Uterus (tissue), 3 donors: ENCODE measurements at regions not wholly inside any gene's neighbourhood (a gene's known extent, or its start where the extent isn't known, plus 50 kb on each side); places are given as distances from the start of the nearest gene placed in this dataset.

Experiments
- DNase-seq, 2 donors: peaks; one replicate each; pipeline ENCODE4 v3.0.0-alpha.2; 2019 to 2020
- H3K27ac ChIP-seq, 2 donors: fragments of 200-600 bp; sonication (generic); 1 replicate in 1 of 2; 2 replicates in 1 of 2; pipeline ENCODE4 v1.5.1; 2016 to 2018
- H3K27me3 ChIP-seq, 2 donors: fragments of 200-600 bp; sonication (generic); one replicate each; pipeline ENCODE4 v1.5.1; 2018 to 2019; ENCODE audit warnings: control low read depth in 1 of 2
- H3K36me3 ChIP-seq, 2 donors: fragments of 200-600 bp; sonication (generic); one replicate each; pipeline ENCODE4 v1.5.1; 2019; ENCODE audit warnings: control low read depth in 1 of 2
- H3K4me1 ChIP-seq, 2 donors: fragments of 200-600 bp; sonication (generic); one replicate each; pipeline ENCODE4 v1.5.1; 2018 to 2019; ENCODE audit warnings: control low read depth in 1 of 2
- H3K4me3 ChIP-seq, 2 donors: fragments of 200-600 bp; sonication (generic); 1 replicate in 1 of 2; 2 replicates in 1 of 2; pipeline ENCODE4 v1.5.1; 2018 to 2019; ENCODE audit warnings: mild to moderate bottlenecking in 1 of 2
- H3K9me3 ChIP-seq, 2 donors: fragments of 200-600 bp; sonication (generic); one replicate each; pipeline ENCODE4 v1.5.1; 2019; ENCODE audit warnings: control low read depth in 1 of 2
- POLR2A ChIP-seq, 2 donors: fragments of 450-650 bp; IDR thresholded peaks; one replicate each; pipeline ENCODE4 v1.6.1; 2016; ENCODE audit warnings: antibody characterized with exemption in 2 of 2, mild to moderate bottlenecking in 1 of 2, moderate library complexity in 1 of 2
- intact Hi-C: fragments of 100-400 bp; cut with DNase I; formaldehyde crosslinking; loops from one replicate; pipeline ENCODE4 v1.15.1; 2023; ENCODE audit warnings: low total_unique reads
- TF ChIP-seq, protein P1 (sequence below), 4 experiments: fragments of 200-600 bp in 2 of 4; fragments of 450-650 bp in 2 of 4; sonication (generic) in 2 of 4; IDR thresholded peaks; one replicate each; pipeline ENCODE4 v1.5.1; 2016 to 2019; ENCODE audit warnings: antibody characterized with exemption in 4 of 4, mild to moderate bottlenecking in 2 of 4, moderate library complexity in 1 of 4
- donor health status: DM: yes; HTN: yes; CAD: no.

DNA sequence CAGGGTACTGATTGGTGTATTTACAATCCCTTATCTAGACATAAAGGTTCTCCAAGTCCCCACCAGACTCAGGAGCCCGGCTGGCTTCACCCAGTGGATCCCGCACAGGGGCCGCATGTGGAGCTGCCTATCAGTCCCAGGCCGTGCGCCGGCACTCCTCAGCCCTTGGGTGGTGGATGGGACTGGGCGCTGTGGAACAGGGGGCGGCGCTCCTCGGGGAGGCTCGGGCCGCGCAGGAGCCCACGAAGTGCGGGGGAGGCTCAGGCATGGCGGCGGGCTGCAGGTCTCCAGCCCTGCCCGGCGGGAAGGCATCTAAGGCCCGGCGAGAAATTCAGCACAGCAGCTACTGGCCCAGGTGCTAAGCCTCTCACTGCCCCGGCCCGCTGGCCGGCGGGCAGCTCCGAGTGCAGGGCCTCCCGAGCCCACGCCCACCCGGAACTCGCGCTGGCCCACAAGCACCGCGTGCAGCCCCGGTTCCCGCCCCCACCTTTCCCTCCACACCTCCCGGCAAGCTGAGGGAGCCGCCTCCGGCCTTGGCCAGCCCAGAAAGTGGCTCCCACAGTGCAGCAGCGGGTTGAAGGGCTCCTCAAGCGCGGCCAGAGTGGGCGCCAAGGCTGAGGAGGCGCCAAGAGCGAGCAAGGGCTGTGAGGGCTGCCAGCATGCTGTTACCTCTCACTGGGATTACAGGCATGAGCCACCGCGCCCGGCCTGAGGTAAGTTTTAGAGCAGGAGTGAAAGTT is 60.0 kb upstream of the SCEL start:
- intact Hi-C loops = no loop called here
- Histone ChIP-seq H3K36me3 (no peaks in the 10 kb centered on the region), H3K4me1 (no peaks in the 10 kb centered on the region), H3K27ac (no peak overlapping the region), H3K9me3 (no peaks in the 10 kb centered on the region), H3K4me3 (no peak overlapping the region), H3K27me3 (no peaks in the 10 kb centered on the region)
- no peak for DNase-seq
- TF ChIP-seq, protein P1, sequence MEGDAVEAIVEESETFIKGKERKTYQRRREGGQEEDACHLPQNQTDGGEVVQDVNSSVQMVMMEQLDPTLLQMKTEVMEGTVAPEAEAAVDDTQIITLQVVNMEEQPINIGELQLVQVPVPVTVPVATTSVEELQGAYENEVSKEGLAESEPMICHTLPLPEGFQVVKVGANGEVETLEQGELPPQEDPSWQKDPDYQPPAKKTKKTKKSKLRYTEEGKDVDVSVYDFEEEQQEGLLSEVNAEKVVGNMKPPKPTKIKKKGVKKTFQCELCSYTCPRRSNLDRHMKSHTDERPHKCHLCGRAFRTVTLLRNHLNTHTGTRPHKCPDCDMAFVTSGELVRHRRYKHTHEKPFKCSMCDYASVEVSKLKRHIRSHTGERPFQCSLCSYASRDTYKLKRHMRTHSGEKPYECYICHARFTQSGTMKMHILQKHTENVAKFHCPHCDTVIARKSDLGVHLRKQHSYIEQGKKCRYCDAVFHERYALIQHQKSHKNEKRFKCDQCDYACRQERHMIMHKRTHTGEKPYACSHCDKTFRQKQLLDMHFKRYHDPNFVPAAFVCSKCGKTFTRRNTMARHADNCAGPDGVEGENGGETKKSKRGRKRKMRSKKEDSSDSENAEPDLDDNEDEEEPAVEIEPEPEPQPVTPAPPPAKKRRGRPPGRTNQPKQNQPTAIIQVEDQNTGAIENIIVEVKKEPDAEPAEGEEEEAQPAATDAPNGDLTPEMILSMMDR (IDR thresholded peaks at IDR 0.05) = no peak
- TF ChIP-seq POLR2A (IDR thresholded peaks at IDR 0.05) = no peak

DNA sequence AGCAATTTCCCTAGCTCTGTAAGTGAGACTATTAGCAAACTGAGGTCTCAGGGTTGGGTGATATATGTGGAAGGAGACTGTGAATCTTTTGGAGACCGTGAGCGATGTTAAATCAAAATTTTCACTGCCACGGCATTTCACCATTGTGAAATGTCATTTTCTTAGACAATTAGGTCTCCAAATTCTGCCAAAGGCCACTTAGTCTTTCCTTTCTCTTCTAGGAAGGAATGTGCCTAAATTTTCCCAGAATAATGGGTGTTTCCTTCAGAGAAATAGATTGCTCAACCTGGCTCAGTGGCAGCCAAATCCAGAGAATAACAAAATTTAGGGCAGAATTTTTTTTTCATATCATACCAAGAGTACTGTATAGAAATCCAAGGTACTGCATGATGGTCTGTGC is 64.5 kb upstream of the SCEL start:
- no peak overlapping the region for H3K27ac ChIP-seq
- no peaks in the 10 kb centered on the region for H3K36me3 ChIP-seq
- no peak for DNase-seq
- H3K4me1 ChIP-seq = no peaks in the 10 kb centered on the region
- TF ChIP-seq, protein P1 (IDR thresholded peaks at IDR 0.05) = no peak
- TF ChIP-seq POLR2A (IDR thresholded peaks at IDR 0.05) = no peak
- H3K9me3 ChIP-seq = no peaks in the 10 kb centered on the region
- H3K4me3 ChIP-seq = no peak overlapping the region
- no peaks in the 10 kb centered on the region for H3K27me3 ChIP-seq
- intact Hi-C loops = no loop called here

DNA sequence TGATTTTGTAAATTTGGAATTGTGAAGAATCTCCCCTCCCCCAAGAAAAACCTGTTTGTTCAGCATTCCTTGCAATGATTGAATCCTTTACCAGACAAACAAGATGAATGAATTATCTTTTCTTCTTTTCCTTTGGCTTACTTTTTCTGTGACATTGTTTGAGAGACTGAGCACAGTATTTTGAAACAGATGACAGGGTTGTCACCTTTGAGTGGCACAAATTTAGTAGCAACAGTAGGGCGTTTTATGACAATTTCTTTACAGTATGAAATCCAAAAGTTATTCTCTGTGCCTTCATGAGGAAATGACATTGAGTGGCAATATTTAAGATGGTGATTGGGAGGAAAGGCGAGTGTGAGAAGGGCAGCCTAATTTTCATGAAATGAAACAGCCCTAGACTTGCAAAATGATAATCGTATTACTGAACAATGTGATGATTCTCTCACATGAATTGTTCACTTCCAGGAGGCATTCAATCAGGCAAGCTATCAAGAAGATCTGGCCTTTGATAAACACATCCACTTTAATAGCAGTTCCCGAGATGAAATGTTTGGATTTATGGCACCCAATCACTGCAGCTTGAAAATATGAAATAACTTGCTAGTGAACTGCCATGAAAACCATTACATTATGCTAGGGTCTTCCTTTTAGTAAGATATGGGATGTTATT is 68.6 kb upstream of the SCEL start:
- intact Hi-C loops = no loop called here
- H3K4me3 ChIP-seq = no peak overlapping the region
- TF ChIP-seq POLR2A (IDR thresholded peaks at IDR 0.05) = no peak
- TF ChIP-seq, protein P1 (IDR thresholded peaks at IDR 0.05) = no peak

DNA sequence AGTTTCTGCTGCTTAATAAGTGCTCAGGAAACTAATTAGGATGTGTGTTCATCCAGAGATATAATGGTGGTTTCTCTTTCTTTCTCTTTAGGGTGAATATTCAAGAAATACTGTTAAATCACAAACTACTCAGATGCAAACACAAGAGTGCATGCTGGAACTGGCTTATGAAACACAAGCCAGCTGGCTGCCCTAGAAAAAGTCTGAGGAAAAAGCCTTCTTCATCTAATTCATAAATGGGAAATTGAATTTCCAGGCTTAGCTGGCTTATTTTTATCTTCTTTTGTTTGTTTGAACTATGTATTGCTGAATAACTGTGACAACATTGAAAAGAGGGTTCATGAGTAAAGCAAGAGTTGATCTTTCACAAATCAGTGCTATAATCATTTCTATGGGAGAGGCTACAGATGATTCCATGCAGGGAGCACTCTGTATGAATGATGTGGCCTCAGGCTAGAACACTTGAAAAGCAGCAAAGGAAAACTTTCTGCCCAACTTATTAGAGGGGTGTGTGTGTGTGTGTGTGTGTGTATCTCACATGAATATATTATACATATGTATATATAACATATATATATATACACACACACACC is 69.8 kb upstream of the SCEL start:
- Histone ChIP-seq H3K4me3 (no peak overlapping the region), H3K27ac (no peak overlapping the region), H3K4me1 (no peaks in the 10 kb centered on the region), H3K36me3 (no peaks in the 10 kb centered on the region), H3K9me3 (no peaks in the 10 kb centered on the region), H3K27me3 (no peaks in the 10 kb centered on the region)
- TF ChIP-seq, protein P1 (IDR thresholded peaks at IDR 0.05) = no peak
- no peak for TF ChIP-seq POLR2A (IDR thresholded peaks at IDR 0.05)
- intact Hi-C loops = no loop called here
- DNase-seq = no peak

More for the DNA sequence above, 68.6 kb upstream of the SCEL start:
- Histone ChIP-seq H3K36me3 (no peaks in the 10 kb centered on the region), H3K27ac (no peak overlapping the region), H3K27me3 (no peaks in the 10 kb centered on the region), H3K4me1 (no peaks in the 10 kb centered on the region), H3K9me3 (no peaks in the 10 kb centered on the region)
- DNase-seq = no peak

DNA sequence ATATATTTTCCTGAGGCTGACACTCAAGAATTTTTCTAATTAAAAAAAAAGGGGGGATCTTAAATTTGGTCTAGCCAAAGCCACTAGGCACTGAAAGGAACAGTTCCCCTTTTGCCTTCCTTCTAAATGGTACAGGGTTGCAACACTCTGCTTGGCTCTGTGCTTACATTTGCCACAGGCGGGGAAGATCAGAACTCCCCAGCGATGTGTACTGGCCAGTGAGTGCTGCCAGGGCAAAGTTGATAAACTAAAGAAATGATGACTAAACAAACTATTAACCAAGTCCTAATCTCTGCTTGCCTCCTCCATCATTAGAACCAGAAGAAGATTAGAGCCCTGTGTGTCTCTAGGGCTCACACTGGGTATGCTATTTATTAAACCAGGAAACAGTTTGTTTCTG is 75.3 kb upstream of the SCEL start:
- TF ChIP-seq, protein P1 (IDR thresholded peaks at IDR 0.05) = no peak
- no peak for TF ChIP-seq POLR2A (IDR thresholded peaks at IDR 0.05)
- Histone ChIP-seq H3K36me3 (no peaks in the 10 kb centered on the region), H3K4me1 (no peaks in the 10 kb centered on the region), H3K9me3 (no peaks in the 10 kb centered on the region), H3K27me3 (no peaks in the 10 kb centered on the region), H3K27ac (no peak overlapping the region), H3K4me3 (no peak overlapping the region)
- no peak for DNase-seq
- intact Hi-C loops = no loop called here
